ENCODE measurements at regions not wholly inside any gene's neighbourhood (a gene's known extent, or its start where the extent isn't known, plus 50 kb on each side); places are given as distances from the start of the nearest gene placed in this dataset.

GRCh38 chr13:74193391-74193790 is 59.2 kb upstream of the KLF12 start:
- H3K4me1 ChIP-seq = no peaks in the 10 kb centered on the region
- H3K9me3 ChIP-seq (replicated peaks) = no peaks in the 10 kb centered on the region
- H3K36me3 ChIP-seq = no peaks in the 10 kb centered on the region
- DNase-seq = no peak
- H3K4me3 ChIP-seq = no peak overlapping the region
- no peak overlapping the region for H3K27ac ChIP-seq
- no peaks in the 10 kb centered on the region for H3K27me3 ChIP-seq

- Histone ChIP-seq H3K27me3 (no peaks in the 10 kb centered on the region), H3K27ac (no peak overlapping the region), H3K4me3 (no peak overlapping the region), H3K4me1 (no peaks in the 10 kb centered on the region), H3K36me3 (no peaks in the 10 kb centered on the region), H3K9me3 (replicated peaks) (no peaks in the 10 kb centered on the region)
- DNase-seq = no peak
Observed at GRCh38 chr13:74191410-74191809, 57.2 kb upstream of the KLF12 start.

- Histone ChIP-seq H3K4me1 (no peaks in the 10 kb centered on the region), H3K27me3 (no peaks in the 10 kb centered on the region), H3K27ac (no peak overlapping the region), H3K36me3 (no peaks in the 10 kb centered on the region), H3K9me3 (replicated peaks) (no peaks in the 10 kb centered on the region), H3K4me3 (no peak overlapping the region)
- no peak for DNase-seq
Observed at GRCh38 chr13:74190999-74191398, 56.8 kb upstream of the KLF12 start.

- H3K27me3 ChIP-seq = no peaks in the 10 kb centered on the region
- no peaks in the 10 kb centered on the region for H3K9me3 ChIP-seq (replicated peaks)
- no peak overlapping the region for H3K4me3 ChIP-seq
- no peak overlapping the region for H3K27ac ChIP-seq
- no peaks in the 10 kb centered on the region for H3K36me3 ChIP-seq
- no peak for DNase-seq
- H3K4me1 ChIP-seq = no peaks in the 10 kb centered on the region
Observed at GRCh38 chr13:74187564-74187963, 53.4 kb upstream of the KLF12 start.

- Histone ChIP-seq H3K4me3 (no peak overlapping the region), H3K27me3 (no peaks in the 10 kb centered on the region), H3K9me3 (replicated peaks) (no peaks in the 10 kb centered on the region), H3K27ac (no peak overlapping the region), H3K4me1 (no peaks in the 10 kb centered on the region), H3K36me3 (no peaks in the 10 kb centered on the region)
- no peak for DNase-seq
Observed at GRCh38 chr13:74184283-74184682, 50.1 kb upstream of the KLF12 start.

Measured in SJCRH30 (cell line).